ENCODE measurements at regions not wholly inside any gene's neighbourhood (a gene's known extent, or its start where the extent isn't known, plus 50 kb on each side); places are given as distances from the start of the nearest gene placed in this dataset.
"Not testable (repeated sequence)": the region's sequence is repeated elsewhere in the genome, so short reads cannot be mapped to it uniquely, and the experiment has no call there.

GRCh38 chr2:95654897-95655296, 63.1 kb downstream of the TRIM43 start:
- intact Hi-C loops (cut with DNase I); DNase-seq; H3K36me3 ChIP-seq; H3K4me1 ChIP-seq (ENCODE audit: insufficient read depth); H3K27me3 ChIP-seq; H3K27ac ChIP-seq; H3K9me3 ChIP-seq; H3K4me3 ChIP-seq: not testable (repeated sequence)
- WGBS, 3 donors: no CpG with 5 or more reads among the region's 3 CpGs

DNA sequence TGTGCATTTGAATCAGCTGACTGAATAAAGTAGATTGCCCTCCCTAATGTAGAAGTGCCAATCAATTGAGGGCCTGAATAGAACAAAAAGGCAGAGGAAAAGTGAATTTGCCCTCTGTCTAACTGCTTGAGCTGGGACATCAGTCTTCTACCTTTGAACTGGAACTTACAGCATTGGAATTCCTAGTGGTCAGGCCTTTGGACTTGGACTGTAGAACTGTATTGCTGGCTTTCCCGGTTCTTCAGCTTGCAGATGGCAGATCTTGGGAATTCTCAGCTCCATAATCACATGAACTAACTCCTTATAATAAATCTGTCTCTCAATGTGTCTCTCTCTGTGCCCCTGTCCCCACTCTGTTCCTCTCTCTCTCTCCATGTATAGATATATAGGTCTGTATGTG, 64.8 kb downstream of the TRIM43 start:
- H3K4me3 ChIP-seq; intact Hi-C loops (cut with DNase I): not testable (repeated sequence)
- 91% methylated on average over 1 of the region's 1 CpG for WGBS, 3 donors

GRCh38 chr2:95657937-95658336, 66.1 kb downstream of the TRIM43 start:
- not testable (repeated sequence) for H3K4me3 ChIP-seq

More for the DNA sequence above, 64.8 kb downstream of the TRIM43 start:
- not testable (repeated sequence) for H3K4me1 ChIP-seq (ENCODE audit: insufficient read depth); DNase-seq; H3K9me3 ChIP-seq; H3K36me3 ChIP-seq; H3K27ac ChIP-seq; H3K27me3 ChIP-seq

DNA sequence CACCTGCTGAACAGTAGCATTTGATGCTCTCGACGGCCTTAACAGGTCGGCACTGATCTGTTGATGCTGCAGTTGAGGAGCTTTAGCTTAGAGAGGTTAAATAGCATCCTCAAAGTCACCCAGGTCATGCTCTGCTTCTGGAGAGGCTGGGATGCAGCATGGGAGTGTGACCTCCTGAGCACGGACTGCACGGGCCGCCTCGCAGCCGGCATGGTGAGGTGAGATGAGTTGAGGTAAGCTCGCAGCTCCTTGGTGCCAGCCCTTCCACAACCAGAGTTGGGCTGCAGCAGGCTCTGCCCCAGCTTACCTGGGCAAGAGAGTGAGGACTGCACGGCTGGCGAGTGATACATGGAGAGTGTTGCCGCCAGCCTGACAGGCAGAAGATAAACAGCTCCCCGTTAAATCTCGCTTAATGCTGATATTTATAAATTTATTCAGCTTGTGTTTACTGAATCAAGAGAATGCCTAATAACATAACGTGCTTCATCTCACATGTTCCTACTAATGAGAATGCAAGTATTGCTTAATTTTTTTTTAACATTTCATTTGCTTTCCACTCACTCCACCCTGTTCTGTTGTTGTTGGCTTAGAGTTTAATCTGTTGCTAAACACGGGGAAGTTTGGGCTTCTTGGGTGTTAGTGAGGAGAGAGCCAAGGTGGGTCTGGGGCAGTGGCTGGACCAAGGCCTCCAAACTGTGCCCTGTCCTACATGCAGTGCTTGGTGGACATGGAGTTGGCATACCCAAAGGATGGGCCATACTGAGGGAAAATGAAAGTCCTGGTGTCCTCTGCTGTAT, 69.2 kb downstream of the TRIM43 start:
- H3K4me3 ChIP-seq; intact Hi-C loops (cut with DNase I); DNase-seq; H3K27ac ChIP-seq; H3K9me3 ChIP-seq; H3K27me3 ChIP-seq; H3K36me3 ChIP-seq; H3K4me1 ChIP-seq (ENCODE audit: insufficient read depth): not testable (repeated sequence)
- 79 to 86% (median 85%) methylated on average over 13 to 16 of the region's 16 CpGs for WGBS, 3 donors

More at GRCh38 chr2:95657937-95658336, 66.1 kb downstream of the TRIM43 start:
- WGBS, 3 donors: 96% methylated on average over 3 of the region's 3 CpGs
- DNase-seq; intact Hi-C loops (cut with DNase I); H3K27ac ChIP-seq; H3K27me3 ChIP-seq; H3K9me3 ChIP-seq; H3K4me1 ChIP-seq (ENCODE audit: insufficient read depth); H3K36me3 ChIP-seq: not testable (repeated sequence)

DNA sequence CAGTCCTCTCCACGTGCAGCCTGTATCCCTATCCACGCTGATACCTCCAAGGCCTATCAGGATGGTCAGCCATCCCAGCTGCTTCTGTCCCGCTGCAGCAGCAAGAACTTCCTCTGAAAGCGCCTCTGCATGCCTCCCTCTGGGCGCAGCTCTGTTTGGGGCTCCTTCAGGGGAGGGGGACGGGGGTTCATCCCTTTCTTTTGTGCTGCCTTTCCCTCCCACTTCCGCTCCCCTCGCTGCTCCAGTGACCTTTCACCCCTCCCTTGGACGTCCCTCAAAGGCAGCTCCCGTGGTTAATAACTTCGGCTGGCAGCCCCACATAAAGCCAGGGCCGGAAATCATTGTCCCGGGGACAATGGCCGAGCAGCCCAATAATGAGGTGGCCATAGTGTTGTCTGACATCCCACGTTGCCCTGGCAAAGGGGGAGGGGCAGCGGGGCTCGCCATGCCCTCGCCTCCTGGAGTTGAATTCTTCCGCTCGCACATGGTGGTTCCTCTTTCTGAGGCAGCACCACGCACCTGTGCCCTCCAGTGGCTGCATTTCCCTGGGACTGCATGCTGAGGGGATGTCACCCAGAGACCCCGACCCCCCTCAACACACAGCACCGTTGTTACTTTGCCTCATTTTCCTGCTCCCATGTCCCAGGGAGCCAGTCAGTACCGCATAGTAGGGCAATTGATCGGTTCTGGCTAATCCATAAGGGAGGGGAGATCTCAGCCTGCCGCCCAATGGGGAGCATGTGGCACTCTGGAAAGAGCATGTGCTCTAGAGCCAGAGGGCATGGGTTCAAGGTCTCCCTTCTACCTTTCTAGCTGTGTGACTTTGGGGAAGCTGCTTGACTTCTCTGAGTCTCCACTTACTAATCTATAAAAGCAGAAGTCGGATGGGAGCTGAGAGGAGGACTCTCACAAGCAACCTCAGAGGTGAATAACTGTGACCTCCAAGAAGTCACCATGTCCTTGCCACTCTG, 72.0 kb downstream of the TRIM43 start:
- H3K27ac ChIP-seq; H3K27me3 ChIP-seq; H3K36me3 ChIP-seq; H3K9me3 ChIP-seq; intact Hi-C loops (cut with DNase I); H3K4me1 ChIP-seq (ENCODE audit: insufficient read depth); H3K4me3 ChIP-seq; DNase-seq: not testable (repeated sequence)
- 38 to 42% (median 39%) methylated on average over 27 of the region's 27 CpGs for WGBS, 3 donors

DNA sequence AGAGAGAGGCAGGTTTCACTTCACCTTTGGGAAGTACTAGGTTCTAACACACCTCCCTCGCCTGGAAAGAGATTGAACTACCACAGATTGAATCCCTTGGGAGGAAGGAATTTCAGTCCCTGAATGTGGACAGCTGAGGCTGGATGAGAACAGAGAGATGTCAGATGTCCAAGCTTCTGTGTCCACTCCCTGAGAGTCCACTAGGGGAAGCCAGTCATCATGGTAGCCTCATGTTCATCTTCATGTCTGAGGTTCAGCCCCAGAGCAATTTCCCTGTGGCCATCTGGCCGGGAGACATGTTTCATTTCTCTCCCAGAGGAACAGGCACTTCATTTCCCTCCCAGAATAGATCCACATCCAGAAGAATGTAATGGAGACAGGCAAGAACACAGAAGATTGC, 74.8 kb downstream of the TRIM43 start:
- H3K27me3 ChIP-seq; H3K4me3 ChIP-seq; H3K4me1 ChIP-seq (ENCODE audit: insufficient read depth); intact Hi-C loops (cut with DNase I); H3K27ac ChIP-seq; DNase-seq; H3K9me3 ChIP-seq; H3K36me3 ChIP-seq: not testable (repeated sequence)
- 53 to 61% (median 61%) methylated on average over 2 of the region's 2 CpGs for WGBS, 3 donors

DNA sequence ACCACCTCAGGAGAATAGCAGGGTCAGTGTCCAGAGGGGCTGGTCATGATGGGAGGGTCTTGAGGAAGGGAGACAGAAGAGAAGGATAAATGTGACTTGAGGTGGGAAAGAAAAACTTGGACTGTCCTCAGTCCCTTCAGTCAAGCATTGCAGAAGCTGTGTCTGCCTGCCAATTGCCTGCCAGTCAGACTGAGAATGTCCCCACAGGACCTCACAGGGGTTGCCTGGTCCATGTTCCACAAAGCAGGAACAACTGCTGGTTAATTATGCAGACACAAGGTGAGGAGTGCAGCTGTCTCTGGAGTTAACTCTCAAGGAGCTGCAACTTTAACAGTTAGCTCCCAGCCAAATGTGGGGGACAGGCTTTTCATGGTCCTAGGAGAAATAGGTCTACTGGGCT, 75.7 kb downstream of the TRIM43 start:
- no peaks in the 10 kb centered on the region for H3K9me3 ChIP-seq
- H3K27ac ChIP-seq: no peak overlapping the region
- H3K4me3 ChIP-seq: no peak overlapping the region
- TF ChIP-seq EP300 (IDR thresholded peaks at IDR 0.05) (no peak), POLR2A (IDR thresholded peaks at IDR 0.05) (no peak)
- TF ChIP-seq, protein P1, sequence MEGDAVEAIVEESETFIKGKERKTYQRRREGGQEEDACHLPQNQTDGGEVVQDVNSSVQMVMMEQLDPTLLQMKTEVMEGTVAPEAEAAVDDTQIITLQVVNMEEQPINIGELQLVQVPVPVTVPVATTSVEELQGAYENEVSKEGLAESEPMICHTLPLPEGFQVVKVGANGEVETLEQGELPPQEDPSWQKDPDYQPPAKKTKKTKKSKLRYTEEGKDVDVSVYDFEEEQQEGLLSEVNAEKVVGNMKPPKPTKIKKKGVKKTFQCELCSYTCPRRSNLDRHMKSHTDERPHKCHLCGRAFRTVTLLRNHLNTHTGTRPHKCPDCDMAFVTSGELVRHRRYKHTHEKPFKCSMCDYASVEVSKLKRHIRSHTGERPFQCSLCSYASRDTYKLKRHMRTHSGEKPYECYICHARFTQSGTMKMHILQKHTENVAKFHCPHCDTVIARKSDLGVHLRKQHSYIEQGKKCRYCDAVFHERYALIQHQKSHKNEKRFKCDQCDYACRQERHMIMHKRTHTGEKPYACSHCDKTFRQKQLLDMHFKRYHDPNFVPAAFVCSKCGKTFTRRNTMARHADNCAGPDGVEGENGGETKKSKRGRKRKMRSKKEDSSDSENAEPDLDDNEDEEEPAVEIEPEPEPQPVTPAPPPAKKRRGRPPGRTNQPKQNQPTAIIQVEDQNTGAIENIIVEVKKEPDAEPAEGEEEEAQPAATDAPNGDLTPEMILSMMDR (IDR thresholded peaks at IDR 0.05): no peak
- intact Hi-C loops (cut with DNase I): no loop called here
- no peaks in the 10 kb centered on the region for H3K36me3 ChIP-seq
- no peaks in the 10 kb centered on the region for H3K4me1 ChIP-seq (ENCODE audit: insufficient read depth)
- no peaks in the 10 kb centered on the region for H3K27me3 ChIP-seq
- DNase-seq: no peak

- 75 to 80% (median 77%) methylated on average over 5 of the region's 5 CpGs for WGBS, 3 donors
- H3K4me3 ChIP-seq; intact Hi-C loops (cut with DNase I); H3K27ac ChIP-seq; H3K36me3 ChIP-seq; H3K9me3 ChIP-seq; H3K27me3 ChIP-seq; H3K4me1 ChIP-seq (ENCODE audit: insufficient read depth); DNase-seq: not testable (repeated sequence)
Measured at GRCh38 chr2:95668934-95669333, 77.1 kb downstream of the TRIM43 start.
